ENCODE measurements at regions not wholly inside any gene's neighbourhood (a gene's known extent, or its start where the extent isn't known, plus 50 kb on each side); places are given as distances from the start of the nearest gene placed in this dataset.

DNA sequence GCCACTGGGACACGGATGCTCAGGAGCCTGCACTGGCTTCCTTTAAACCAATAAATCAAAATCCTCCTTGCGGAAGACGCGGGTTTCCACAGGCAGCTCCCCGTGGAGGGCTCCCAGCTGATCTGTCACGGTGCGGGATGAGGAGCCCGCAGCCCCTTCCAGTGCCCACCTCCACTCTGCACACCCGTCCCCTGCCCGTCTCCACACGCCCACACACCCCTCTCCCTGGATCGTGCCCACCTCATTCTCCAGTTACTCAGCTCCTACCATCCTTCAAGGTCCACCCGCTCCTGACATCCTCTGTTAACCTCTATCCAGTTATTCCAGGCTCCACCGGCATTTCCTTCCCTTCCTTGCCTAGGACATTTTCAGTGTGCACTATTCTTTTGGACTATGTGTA is 895.9 kb downstream of the TRIML1 start:
- TF ChIP-seq, protein P1, sequence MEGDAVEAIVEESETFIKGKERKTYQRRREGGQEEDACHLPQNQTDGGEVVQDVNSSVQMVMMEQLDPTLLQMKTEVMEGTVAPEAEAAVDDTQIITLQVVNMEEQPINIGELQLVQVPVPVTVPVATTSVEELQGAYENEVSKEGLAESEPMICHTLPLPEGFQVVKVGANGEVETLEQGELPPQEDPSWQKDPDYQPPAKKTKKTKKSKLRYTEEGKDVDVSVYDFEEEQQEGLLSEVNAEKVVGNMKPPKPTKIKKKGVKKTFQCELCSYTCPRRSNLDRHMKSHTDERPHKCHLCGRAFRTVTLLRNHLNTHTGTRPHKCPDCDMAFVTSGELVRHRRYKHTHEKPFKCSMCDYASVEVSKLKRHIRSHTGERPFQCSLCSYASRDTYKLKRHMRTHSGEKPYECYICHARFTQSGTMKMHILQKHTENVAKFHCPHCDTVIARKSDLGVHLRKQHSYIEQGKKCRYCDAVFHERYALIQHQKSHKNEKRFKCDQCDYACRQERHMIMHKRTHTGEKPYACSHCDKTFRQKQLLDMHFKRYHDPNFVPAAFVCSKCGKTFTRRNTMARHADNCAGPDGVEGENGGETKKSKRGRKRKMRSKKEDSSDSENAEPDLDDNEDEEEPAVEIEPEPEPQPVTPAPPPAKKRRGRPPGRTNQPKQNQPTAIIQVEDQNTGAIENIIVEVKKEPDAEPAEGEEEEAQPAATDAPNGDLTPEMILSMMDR (IDR thresholded peaks at IDR 0.05), result no peak
- TF ChIP-seq EP300 (IDR thresholded peaks at IDR 0.05), result no peak
